Islet precursor cell (in vitro differentiated cells): ENCODE measurements at regions not wholly inside any gene's neighbourhood (a gene's known extent, or its start where the extent isn't known, plus 50 kb on each side); places are given as distances from the start of the nearest gene placed in this dataset.

ENCODE experiments used
- DNase-seq: peaks from one replicate; pipeline ENCODE4 v3.0.0-alpha.2; 2018

DNA sequence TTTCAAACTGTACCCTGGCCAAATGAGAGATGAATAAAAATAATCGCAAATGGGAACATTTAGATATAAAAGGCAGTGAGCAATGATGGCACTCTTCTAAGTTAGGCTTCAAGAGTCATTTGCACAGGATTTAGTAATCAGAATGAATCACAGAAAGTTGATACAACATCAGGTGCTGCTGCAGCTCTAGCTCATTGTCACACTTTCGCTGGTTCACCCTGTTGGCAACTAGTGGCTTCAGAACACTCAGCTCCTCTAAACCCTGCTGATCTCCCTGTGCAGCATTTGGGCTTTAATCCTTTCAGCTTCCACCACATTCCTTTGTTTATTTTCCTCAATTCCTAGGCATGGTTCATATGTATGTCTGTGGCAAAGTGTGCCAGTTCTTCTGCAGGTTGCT is 2071.2 kb upstream of the CDH6 start:
- no peak for DNase-seq

DNA sequence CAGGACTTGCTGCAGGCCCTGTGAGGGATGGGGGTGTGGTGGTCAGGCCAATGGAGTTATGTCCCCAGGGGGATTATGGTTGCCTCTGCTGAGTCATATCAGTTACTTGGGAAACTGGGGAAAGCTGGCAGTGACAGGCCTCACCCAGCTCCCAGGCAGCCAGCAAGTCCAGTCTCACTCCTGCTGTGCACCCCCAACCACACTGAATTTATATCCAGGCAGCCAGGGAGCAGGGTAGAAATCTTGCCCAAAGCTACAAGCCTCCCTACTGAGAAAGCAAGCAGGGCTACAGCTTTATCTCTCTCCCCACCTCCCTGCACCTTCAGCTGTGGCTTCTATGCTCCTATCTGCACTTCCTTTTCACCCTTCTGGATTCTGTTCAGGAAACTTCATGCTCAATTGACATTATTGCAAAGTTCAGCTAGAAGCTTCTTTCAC is 2076.0 kb upstream of the CDH9 start:
- peak; percentile 54 for DNase-seq

DNA sequence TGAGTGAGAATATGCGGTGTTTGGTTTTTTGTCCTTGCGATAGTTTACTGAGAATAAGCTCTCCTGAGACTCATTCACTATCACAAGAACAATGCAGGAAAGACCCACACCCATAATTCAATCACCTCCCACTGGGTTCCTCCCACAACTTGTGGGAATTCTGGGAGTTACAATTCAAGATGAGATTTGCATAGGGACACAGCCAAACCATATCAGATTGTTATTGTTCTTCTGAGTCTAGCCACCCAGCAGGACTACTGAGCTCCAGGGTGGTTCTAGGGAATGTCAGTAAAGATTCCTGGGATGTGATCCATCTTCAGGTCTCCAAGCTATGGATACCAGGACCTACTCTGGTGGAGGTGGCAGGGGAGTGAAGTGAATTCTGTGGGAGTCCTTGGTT is 2075.1 kb upstream of the CDH9 start:
- no peak for DNase-seq

DNA sequence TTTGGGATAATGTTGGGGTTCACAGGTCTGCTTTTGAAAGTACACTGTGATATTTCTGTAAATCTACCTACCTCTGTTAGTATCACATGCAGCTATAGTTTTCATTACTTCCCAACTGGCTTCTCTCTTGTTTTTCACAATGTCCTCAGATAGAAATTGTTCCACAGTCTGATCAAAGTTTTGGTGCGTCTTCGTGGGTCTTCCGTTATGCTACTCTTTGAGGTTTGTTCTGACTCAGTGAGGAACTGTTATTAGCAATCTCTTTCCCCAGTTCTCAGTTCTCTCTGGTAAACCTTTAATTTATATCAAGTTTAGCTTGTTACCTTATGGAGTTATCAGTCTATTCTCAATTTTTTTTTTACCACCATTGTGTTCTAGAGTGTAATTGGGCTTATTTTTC is 2061.2 kb upstream of the CDH9 start:
- DNase-seq: no peak

DNA sequence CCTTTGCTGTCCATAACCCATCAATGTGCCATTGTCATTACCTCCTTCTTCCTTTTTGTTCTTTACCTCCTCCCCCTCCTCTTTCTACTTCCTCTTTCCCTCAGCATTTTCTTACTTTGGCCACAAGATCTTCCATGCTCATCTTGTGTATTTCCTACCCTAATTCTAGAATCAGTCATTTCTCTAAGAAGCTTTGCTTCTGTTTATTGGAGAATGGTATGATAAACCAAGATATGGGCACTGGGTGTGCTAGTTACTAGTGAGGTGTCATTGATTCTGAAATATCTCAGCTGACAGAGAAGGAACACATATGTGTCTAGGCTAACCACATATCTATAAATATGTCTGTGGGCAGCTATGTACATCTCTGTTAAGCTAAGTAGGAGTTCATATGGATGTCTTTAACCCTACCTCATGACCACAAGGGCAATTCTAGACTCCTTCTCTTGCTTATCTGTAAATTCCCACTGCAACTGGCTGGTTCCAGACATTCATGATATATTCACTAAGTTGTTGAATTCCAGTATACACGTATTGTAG is 2051.3 kb upstream of the CDH9 start:
- DNase-seq: no peak

DNA sequence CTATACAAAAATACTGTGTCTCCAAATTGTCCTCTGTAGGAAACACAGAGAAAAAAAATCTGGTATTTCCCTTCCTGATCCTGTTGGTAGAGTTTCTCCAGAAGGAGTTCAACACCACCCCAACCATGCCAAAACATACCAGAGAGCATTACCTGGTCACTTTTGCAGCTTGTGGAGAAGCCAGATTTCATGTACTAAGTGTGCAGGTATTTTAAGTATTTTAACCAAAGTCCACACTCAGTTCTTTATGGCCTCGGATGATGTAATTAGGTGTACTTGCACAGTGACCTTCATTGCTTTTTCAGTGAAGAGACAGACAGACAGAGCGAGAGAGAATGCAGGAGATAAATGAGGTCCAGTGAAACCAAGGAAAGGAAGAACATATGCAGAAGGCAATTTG is 2046.8 kb upstream of the CDH9 start:
- peak; percentile 59 for DNase-seq

DNA sequence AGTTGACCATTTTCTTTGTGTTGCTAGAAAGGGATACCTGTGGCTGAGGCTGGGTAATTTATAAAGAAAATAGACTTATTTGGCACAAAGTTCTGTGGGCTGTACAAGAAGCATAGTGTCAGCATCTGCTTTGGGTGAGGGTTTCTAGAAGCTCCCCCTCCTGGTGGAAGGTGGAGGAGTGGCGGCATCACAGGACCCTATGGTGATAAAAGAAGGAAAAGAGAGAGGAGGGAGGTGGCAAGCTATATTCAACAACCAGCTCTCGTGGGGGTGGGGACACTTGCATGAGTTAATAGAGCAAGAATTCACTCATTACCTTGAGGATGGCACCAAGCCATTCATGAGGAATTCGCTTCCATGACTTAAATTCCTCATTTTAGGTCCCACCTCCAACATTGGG is 2041.4 kb upstream of the CDH9 start:
- peak; percentile 64 for DNase-seq

DNA sequence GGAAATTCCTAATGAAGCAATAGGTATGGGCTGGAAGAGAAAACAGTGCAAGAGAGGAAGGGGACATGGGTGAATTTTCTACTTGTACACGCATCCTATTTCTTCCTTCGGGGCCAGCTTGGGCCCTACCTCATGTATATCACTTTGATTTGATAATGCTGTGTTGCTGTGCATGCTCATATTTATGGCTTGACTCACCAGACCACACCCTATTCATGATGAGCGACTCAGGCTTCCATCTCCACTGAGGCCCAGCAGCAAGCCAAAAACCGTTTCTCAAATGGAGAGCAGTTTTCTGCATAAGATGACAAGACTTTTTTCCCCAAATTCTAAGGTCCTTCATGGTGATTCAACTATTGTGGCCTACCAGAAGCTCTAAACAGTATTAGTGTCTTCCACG is 2039.1 kb upstream of the CDH9 start:
- DNase-seq: no peak

DNA sequence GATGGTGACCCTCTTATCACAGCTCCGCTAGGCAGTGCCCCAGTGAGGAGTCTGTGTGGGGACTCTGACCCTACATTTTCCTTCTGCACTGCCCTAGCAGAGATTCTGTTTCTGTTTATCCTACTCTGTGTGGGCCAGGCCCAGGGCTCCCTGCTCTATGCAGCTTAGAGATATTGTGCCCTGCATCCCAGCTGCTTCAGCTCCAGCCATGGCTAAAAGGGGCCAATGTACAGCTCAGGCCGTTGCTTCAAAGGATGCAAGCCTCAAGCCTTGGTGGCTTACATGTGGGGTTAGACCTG is 2030.7 kb upstream of the CDH9 start:
- no peak for DNase-seq

DNA sequence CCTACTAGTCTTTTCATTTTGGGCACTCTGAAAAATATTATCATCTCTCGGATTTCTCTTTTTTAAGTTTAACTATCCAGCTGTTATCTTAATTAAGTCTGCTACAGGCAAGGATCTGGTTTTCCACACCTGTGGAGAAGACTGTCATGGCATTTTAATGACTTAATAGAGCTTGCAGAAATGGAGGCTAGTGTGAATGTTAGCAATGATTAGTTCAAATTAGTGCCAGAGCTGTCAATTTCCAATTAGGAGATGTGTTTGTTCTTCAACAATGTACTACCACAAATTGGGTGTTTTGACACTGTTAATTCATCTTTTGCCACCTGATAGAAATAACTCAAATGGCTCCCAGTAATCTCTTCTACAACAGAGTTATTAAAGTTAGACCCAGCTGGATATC is 2023.0 kb upstream of the CDH9 start:
- no peak for DNase-seq

DNA sequence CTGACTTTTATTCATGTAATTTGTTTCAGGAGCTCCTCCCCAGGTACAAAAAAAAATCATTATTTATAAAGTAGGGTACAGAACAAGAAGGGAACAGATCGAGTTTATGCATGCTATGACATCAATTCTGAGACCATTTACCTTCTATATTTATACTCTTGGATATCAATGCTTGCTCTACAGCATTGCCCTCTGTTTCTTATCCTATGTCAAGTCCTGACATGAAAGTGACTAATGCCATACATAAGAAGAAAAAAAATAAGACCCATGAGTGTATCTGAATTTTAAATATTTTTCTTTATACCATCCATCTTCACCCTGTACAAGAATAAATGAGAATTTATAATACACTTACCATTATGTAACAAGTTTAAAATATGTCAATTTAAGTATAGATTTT is 2016.3 kb upstream of the CDH9 start:
- DNase-seq: no peak

DNA sequence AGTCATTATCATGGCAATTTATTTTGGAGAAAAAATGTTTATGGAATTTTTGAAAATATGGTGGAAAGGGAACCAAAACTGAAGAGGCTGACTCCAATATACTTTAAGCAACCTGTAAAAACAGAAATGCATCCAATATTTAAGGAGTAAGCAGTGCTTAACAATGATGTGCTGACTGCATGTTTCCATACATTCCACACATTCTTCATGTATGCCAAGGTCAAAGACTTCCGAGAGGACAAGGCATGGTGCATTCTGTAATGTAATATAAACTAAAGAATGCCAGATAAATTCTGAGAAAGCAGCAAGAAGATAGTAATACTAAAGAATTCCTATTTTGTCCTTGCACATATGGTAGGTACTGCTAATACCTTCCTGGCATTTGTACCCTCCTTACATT is 2015.9 kb upstream of the CDH9 start:
- DNase-seq: no peak

DNA sequence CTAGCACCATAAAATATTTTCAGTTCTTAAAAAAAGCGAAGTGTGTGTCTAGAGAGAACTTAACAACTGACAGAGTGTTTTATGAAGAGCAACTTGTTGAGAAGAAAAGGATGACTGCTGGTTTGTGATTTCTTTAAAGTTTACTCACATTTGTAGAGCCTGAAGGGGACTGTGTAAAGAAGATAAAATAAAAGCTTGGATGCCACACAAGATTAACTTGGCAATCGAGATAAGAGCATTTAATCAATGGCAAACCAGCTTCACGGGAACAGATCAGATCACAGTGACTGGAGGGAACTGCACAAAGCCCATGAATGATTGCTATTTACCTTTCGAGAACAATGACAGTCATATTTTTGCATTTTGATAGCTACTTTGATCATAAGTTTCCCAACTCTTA is 2013.1 kb upstream of the CDH9 start:
- DNase-seq: no peak

DNA sequence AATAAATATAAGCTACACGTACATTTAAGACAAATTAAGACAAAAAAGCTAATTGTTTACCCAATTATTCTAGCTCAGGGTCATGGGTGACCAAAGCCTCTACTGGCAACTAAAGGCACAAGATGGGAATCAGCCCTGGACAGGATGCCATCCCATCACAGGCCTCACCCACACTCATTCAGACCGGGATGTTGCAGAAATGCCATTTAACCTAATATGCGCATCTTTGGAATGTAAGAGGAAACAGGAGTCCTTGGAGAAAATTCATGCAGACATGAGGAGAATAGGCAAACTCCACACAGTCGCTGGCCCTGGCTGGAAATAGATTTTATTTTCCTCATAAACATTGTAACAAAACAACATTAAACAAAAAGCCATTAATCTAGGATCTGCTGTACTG is 2003.8 kb upstream of the CDH9 start:
- no peak for DNase-seq

DNA sequence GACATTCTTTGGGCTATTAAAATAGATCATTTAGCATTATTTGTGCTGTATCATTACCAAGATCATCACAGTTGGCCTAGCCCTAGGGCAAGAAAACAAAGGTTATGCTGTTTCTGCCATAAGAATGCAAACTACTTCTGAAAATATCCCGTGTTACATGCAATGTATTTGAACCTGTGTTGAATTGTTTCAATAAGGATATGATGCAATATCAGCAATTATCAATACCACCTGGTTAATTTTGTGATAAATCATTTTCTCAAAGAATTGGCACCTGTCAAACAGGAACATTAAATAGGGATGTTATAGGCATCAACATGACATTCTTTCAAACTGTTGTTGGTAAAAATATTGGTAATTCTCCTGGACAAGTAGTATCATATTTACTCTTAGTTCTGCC is 2002.0 kb upstream of the CDH9 start:
- no peak for DNase-seq

DNA sequence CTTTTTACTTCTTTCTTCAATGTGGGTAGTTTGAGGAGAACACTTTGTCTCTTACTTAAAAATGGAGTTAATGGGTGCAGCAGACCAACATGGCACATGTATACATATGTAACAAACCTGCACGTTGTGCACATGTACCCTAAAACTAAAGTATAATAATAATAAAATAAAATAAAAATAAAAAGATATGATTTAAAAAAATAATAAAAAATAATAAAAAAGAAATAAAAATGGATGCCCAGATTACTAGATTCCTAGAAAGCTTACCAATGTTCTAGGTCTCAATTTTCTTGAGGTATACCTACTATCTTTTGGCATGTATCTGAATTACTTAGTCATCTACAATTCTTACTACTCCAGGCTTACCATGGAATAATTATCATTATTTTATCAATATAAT is 2001.6 kb upstream of the CDH9 start:
- DNase-seq: no peak

DNA sequence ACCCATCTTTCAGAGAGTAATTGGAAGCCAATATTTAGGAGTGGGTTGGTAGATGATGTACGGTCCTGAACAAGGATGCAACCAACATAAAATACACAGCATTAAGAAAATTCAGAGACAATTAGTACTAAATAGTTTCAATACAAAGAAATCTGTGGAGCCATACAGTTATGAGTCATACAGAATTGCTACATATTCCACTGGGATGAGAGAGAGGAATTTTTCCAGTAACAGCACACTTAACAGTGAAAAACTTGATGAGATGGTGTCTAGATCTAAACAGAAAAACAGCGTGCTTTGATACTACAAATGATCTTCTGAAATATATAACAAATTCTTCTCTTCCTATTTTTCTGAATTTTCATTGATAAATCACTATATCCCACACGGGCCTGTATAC is 1999.3 kb upstream of the CDH9 start:
- no peak for DNase-seq

DNA sequence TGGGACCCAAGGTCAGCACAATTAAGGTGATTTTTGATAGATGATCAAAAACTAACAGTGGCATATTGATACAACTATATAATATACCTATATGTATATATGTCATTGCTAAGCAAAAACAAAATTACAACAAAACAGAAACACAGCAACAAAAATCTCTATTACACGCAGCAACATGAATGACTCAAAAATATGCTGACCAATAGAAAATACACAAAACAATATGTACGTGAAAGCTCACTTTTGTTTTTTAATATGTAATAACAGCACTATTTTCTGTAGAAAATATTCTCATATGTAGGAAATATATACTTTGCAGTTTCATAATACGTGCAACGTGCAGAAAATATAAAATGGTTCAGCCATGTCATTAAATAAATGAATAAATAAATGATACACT is 1985.7 kb upstream of the CDH9 start:
- DNase-seq: no peak

DNA sequence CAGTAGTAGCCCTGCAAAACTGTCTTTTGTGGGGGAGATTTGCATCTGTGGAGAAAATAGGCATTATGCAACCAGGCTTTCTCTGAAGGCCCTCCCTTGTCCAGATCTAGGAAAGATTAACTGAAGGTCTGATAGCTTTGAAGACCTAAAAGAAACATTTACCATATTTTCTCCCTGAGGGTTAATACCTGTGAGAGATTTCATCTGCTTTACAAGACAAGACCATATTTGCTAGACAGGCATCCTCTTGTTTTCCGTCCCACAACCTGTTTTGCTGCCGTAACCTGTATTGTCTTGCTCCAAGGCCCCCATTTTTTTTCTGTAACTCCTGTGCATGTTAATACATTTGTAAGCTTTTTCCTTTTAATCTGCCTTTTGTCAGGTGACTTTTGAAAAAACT is 1985.2 kb upstream of the CDH9 start:
- DNase-seq: no peak

DNA sequence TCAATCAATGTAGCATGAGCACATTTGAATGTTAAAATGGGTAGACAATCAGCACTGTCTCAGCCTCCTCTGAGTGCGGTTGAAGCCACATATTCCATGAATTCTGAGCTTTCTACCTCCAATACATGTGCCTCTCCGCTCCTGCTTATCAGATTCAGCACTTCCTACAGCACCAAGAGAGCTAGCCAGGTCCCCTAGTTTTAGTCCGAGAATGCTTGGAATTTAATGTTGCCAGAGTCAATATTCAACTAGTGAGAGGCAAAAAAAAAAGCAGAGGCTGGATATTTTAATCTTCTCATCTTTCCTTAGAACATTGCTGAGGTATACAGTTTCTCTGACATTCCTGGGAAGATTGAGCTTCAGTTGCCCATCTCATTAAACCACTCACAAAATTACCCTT is 1979.1 kb upstream of the CDH9 start:
- no peak for DNase-seq

DNA sequence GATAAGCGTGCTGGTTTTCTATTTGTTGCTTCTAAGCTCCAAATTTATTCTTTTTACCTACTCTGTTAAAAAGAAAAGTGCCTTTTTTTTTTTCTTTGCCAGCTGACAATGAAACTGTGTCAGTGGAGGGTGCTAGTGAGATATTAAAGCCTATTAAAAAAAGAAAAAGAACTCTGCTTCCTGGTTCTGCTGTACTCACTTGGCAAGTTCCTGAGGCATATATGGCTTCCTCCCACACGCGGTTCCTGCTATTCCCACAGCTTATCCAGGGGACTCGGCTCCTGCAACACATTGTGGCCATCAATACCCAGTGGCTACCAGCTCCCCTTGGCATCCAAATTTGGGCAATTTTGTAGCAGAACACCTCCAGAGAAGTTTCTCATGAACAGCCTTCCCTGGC is 1977.7 kb upstream of the CDH9 start:
- no peak for DNase-seq

DNA sequence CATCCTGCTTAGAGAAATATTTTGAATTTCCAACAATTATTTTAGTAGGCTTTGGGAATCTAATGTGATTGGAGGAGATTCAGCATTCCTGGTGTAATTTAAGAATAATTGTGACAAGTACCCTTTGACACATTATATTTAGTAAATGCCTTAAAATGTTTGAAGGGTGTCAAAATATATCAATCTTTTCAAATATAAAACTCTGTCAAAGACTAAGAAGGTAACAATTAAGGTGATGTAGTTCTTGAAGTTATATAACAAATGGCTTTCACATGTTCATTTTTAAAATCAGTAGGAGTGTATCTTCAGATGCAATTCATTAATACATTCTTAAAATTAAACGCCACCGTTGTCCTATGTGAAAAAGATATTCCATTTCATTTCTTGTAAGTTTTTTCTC is 1977.1 kb upstream of the CDH9 start:
- DNase-seq: no peak

DNA sequence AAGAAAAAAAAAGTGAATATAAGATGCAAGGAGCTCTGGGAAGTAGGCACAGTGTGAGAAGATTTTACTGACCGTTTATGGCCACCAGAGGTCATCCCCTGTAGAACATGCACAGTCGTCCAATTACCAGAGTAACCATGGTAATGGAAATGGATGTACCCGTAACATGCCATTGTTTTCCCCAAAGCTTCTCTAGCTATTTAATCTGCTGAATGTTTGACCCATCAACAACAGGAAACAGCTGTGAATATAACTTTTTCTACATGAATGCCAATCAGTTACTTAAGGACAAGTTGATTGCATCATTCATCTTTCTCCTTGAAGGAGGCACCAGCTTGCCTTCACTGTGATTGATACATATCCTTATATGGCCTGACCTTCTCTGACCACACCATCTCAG is 1967.0 kb upstream of the CDH9 start:
- DNase-seq: no peak

DNA sequence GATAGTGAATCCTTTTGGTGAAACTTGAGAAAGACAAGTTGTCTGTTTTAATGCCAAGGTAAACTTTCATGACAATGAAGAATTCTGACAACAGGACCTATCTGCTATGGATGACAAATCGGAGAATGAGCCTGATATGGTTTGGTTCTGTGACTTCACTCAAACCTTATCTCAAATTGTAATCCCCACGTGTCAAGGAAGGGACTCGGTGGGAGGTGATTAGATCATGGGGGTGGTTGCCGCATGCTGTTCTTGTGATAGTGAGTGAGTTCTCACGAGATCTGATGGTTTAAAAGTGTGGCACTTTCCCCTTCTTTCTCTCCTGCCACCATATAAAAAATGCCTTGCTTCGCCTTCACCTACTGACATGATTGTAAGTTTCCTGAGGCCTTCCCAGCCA is 1964.1 kb upstream of the CDH9 start:
- no peak for DNase-seq

DNA sequence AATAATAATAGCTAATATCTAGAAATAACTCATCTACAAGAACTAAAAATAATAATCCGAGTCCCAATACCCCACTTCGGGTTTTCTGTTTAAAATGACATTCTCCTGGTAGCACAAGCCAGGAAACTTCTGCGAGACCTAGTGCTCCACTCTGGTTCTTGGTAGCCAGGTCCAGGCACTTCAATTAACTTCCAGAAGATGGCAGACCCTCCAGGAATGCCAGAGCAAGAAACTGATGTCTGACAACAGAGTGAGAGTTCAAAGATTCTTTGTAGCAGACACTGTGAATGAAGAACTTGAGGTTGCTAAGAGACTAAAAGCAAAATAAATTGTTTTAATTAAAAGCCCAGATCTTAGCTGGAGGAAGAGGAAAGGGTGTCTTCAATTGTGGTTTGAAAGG is 1963.3 kb upstream of the CDH9 start:
- peak; percentile 70 for DNase-seq

DNA sequence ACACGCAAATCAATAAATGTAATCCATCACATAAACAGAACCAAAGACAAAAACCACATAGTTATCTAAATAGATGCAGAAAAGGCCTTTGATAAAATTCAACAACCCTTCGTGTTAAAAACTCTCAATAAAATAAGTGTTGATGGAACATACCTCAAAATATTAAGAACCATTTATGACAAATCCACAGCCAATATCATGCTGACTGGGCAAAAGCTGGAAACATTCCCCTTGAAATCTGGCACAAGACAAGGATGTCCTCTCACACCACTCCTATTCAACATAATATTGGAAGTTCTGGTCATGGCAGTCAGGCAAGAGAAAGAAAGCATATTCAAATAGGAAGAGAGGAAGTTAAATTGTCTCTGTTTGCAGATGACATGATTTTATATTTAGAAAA is 1946.3 kb upstream of the CDH9 start:
- no peak for DNase-seq
